ENCODE measurements at regions not wholly inside any gene's neighbourhood (a gene's known extent, or its start where the extent isn't known, plus 50 kb on each side); places are given as distances from the start of the nearest gene placed in this dataset.

DNA sequence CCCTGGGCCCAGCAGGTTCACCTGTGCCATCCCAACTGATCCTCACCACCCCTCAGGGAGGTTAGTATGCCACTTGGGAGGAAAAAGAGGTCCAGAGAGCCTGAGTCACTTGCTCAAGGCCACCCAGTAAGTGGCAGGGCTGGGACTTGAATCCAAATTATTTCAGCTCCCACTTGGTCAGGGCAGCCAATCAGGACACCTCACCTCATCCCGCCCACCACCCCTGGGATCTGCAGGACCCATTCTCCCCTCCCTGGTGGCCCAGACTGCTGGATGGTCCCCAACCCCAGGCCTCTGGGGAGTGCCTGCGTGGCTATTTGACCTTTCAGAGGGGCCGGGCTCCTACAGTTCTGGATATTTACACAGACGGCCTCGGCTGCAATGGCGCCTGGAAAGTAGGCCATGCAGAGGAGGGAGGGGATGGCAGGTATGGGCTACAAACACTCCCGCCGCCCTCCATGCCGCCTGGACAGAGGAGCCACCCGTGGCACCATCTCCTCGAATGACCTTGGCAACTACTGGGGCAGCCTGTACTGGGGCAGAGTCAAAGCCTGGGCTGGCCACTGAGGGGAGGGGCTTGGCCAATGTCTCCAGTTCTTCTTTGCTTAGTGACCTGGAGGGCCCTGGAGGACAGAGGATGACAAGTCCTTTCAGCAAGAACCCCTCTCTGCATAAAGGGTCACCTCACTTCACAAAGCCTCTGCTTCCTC lies 153.6 kb upstream of the LINGO1 start:
- DNase-seq: no peak

DNA sequence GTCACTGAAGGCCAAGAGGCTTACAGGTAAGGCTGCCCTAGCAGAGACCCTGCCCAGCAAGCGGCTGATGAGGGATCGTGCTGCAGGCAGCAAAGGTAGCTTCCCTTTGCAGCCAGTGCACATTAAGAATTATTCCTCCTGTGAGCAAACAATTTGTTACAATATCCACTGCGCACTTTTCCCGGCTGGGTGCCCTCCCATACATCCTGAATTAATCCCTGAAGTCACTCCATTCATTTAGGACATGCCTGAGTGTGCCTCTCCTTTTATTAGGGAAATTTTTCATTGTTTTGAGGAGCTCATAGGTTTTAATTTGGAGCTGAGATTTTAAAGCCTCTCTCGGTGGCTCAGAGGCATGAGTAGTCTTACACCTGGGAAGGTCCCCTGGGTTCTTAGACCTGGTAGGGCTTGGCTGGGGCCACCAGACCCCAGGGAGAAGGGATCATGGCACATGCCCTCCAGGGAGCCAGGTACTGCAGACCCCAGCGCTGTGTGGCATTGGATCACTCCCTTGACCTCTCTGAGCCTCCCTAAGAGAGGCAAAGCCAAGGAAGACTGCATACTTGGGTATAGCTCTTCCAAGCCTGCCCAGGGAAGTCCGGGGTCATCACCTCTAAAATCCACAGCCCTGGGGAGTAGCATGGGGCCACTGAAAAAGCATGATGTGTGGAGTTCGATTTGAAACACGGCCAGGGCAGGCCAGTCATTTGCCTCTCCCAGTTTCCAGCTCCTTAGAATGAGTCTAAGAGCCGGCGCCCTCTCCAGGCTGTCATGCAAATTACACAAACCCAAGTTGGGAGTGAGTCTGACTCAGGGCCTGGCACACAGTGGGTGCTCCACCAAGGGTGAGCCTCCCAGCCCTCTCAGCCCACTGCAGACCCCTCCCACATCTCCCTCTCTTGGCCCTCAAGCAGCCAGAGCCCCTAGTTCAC lies 151.9 kb upstream of the LINGO1 start:
- DNase-seq: no peak

DNA sequence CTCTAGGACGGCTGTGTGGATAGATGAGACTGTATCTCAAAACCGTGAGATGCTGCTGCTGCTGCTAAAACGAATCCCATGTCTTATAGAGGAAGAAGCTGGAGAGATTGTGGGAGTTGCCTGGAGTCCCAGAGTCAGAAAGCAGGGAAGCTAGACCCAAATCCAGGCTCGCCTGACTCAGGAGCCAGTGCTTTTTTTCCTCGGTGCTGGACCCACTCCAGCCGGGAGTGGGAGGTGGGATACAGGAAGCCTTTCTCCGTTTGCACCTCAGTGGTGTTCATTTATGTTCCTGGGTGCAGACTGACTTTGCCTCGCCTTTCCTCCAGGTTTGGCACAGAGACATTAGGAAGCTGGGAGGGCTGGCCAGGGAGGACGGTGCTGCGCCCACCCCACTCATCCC lies 150.9 kb upstream of the LINGO1 start:
- DNase-seq: no peak

DNA sequence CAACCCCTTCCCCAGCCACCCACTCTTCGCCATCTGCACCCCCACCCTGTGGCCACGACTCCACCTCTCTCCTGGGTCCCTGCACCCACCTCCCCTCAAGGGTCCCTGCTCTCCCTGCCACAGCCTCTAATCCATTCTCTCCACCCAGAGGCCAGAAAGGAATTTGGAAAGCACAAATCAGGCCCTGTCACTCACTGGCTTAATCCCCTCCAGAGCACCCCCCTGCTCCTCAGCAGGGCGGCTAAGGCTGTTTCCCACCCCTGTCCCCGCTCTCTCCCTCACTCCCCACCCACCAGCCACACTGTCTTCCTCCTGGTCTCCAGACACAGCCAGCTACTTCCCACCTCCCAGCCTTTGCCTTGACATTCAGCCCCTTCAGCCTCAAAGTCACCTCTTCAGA lies 150.0 kb upstream of the LINGO1 start:
- no peak for DNase-seq

GRCh38 chr15:77781946-77782240 lies 149.2 kb upstream of the LINGO1 start:
- DNase-seq: no peak

DNA sequence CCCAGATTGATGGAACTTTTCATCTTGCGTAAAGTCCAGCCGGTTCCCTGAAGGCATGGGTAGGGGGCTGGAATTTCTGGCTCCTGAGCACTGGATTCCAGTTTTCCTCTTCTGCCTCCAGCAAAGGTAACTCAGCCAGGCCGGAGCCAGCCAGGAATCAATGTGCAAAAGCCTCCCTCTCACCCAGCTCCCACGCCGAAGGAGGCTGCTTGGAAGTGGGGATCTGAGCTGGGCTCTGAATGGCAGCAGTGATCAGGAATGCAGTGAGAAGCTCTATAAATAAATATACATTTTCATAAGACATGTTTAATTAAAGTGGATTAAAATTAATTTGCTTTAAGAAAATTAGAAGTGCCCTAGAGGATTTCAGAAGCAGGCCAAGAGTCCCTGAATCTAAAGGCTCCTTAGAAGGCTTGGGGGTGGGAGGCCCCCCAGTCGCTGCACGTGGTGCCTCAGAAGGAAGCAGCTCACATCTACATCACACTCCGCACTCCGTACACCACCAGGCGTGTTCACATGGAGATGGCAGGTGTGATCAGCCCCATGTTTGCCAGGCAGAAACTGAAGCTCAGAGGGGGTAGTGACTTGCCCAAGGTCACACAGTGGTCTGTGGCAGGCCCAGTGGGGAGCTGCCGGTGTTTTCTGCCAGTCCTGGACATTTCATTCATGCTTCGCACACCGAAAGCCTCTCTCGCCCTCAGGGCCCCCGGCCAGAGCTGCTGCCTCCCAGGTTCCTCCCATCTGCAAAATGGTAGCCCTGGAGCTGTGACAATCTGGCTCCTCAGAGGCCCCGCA lies 148.6 kb upstream of the LINGO1 start:
- DNase-seq: no peak

DNA sequence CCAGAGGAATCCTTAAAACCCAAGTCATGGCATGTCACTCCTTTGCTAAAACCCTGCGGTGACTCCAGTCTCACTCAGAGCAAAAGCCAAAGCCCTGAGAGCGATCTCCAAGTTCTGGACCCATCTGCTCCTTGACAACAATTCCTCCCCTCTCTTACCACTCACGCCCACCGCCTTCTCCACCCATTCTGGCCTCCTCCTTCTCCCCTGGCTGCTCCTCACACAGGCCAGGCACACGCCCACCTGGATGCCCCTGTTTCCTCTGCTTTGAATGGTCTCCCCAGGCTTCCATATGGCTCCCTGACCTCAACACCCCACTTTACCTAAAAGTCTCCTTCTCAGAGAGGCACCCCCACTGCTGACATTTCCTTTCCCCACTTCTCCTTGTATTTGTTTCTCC lies 146.1 kb upstream of the LINGO1 start:
- DNase-seq: no peak

- no peak for DNase-seq
These were observed 143.1 kb upstream of the LINGO1 start for GRCh38 chr15:77775837-77776236.

DNA sequence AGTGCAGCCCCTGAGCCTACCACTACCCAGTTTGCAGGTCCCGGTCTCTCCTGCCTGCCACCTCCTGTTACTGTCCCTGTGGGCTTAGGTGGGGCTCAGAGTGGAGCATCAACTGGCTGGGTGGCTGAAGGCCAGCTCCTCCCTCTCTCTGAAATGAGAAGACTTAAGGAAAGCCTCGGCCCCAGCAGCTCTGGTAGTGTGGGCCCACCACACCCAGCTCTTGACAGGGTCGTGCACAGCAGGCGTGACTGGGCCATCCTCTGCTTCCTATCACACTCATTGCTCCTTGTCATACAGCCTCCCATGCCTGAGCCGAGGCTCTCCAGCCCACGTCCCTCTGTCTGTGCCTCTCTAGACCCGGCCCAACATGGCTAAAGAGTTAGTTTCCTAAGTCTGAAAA lies 142.7 kb upstream of the LINGO1 start:
- DNase-seq: no peak

- no peak for DNase-seq
These were observed 141.6 kb upstream of the LINGO1 start for GRCh38 chr15:77774350-77774749.

DNA sequence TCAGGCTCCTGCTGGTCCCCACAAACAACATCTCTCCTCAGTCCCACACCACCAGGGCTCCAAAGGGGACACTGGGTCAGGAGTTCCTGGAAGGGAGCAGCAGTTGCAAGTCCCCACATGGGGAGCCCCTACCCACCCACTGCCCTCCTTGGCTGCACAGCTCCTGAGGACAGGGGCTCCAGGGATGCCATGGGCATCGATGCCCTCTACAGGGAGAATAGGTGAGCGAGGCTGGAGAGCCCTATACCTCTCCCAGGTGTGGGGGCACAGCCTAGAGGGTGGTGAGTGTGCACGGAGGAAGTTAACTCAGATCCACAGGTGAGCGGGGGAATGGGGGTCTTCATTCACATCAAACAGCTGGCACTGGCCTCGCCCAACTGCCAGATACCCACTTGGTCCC lies 141.2 kb upstream of the LINGO1 start:
- DNase-seq: no peak

- no peak for DNase-seq
These were observed 140.1 kb upstream of the LINGO1 start for GRCh38 chr15:77772641-77773402.

DNA sequence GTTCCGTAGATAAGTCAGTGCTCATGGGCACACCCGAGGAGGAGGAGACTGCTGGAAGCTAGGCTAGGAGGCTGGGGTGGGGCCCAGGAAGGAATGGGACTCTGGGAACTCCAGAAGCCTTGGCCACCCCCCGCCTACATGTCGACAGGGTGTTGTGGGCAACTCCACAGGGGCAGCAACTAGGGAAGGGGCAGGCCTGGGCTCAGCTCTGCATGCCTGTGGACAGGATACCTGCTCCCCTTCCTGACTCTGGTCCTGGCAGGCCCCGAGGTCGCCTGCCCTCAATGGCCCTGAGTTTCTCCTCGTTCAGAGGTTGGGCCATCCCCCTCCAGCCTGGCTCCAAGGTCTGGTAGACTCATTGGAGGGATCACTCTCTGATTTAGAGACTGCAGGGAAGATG lies 138.9 kb upstream of the LINGO1 start:
- DNase-seq: no peak

- DNase-seq: no peak
These were observed 137.0 kb upstream of the LINGO1 start for GRCh38 chr15:77769700-77770099.

DNA sequence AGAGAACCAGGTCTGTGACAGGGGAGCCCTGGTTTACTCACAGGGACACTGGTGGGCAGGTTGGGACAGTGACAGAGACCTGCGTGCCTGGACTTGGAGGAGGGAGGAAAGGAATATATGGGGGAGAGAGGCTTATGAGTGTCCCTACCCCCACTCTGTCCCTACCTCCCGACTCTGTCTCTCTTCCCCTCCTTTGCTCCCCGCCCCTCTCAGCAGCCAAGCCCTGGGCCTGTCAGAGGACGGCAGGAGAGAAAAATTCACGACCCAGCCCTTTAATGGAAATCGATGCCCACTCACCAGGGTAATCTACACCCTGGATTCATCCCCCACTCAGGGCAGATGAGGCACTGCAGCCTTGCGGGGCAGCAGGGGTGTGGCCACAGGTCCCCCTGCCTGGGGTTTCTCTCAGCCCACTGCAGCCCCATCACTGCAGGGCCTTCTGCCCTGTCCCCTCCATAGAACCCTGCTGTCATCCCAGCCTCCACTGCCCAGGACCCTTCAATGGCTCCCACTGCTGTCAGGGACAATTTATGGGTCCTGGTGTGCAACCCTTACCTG lies 135.9 kb upstream of the LINGO1 start:
- no peak for DNase-seq

DNA sequence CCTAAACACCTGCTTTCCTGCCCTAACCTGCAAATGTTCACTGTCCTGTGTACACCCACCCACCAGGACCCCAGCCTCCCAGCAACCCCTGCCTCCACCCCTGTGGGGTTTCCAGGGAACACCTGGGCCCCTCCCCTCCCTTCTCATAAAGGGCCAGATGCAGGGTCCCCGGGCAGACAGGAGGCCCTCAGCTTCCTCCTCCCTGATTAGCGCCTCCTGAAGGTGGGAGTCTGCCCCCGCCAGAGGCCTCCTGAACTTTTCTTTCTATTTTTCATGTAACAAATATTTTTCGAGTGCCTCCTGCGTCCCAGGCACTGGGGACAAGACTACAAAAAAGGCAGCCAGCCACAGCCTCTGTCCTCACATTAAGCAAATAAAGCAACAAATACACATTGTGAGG lies 135.4 kb upstream of the LINGO1 start:
- DNase-seq: no peak

GRCh38 chr15:77764095-77764494 lies 131.4 kb upstream of the LINGO1 start:
- no peak for DNase-seq

GRCh38 chr15:77762747-77763355 lies 130.1 kb upstream of the LINGO1 start:
- DNase-seq: no peak

DNA sequence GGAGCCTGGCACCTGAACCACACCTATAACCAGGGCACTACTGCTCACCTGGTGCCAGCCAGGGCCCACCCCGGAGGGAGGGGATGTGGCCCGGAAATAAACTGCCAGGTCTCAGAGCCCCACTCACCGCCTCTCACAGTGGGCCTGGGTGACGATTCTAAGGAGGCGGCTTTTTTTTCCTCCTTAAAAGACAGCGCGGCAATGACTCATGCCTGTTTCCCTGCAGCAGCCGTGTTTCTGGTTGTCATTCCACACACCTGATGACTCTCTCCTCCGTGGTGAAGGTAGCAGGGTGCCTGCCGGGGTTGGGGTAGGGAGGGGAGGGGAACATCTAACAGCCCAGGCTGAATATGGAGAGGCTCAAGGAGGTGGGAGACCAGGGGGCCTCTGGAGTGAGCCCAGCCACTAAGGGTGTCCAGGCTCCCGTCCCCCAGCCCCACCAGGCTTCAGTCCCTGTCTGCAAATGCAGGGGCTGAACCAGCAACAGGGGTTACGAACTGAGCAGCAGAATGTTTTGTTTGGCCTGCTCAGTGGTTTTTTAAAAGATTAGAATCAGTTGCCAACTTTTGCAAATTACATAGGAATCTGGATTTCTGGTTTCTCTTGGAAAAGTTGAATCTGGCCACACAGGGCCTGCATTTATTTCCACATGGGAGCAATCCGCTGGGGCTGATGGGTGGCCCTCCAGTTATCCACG lies 127.3 kb upstream of the LINGO1 start:
- no peak for DNase-seq

DNA sequence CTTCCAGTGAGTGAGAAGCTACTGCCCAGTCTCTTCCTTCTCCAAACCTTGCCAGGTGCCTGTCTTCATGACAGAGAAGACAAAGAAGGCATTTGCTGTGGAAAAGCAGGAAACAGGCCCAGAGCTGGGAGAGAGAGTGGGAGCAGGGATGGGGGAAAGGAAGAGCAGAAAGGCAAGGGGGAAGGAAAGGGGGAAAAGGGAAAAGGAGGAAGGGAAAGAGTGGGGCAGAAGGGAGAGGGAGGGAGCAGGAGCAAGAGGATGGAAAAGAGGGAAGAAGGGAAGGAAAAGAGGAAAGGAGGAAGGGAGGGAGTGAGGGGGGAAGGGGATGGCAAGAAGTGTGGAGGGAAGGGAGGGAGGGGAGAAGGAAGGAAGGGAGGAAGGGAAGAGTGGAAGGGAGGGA lies 121.2 kb upstream of the LINGO1 start:
- DNase-seq: no peak

GRCh38 chr15:77753281-77753873 lies 120.7 kb upstream of the LINGO1 start:
- DNase-seq: no peak
